ENCODE measurements at regions not wholly inside any gene's neighbourhood (a gene's known extent, or its start where the extent isn't known, plus 50 kb on each side); places are given as distances from the start of the nearest gene placed in this dataset.

DNA sequence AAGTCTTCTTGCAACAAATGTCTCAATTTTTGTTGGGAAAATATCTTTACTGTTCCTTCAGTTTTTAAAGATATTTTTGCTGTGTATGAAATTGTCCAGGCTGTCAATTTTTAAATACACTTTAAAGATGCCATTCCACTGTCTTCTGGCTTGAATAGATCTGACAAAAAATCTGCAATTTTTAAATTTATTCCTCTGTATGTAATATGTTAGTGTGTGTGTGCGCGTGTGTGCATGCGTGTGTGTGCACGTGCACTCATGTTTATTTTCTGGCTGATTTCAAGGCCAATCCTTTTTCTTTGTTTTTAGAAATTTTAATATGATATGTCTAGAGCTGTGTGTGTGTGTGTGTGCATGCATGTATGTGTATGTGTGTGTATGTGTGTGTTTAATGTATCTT lies 263.2 kb upstream of the SESN3 start:
- TF ChIP-seq, protein P1, sequence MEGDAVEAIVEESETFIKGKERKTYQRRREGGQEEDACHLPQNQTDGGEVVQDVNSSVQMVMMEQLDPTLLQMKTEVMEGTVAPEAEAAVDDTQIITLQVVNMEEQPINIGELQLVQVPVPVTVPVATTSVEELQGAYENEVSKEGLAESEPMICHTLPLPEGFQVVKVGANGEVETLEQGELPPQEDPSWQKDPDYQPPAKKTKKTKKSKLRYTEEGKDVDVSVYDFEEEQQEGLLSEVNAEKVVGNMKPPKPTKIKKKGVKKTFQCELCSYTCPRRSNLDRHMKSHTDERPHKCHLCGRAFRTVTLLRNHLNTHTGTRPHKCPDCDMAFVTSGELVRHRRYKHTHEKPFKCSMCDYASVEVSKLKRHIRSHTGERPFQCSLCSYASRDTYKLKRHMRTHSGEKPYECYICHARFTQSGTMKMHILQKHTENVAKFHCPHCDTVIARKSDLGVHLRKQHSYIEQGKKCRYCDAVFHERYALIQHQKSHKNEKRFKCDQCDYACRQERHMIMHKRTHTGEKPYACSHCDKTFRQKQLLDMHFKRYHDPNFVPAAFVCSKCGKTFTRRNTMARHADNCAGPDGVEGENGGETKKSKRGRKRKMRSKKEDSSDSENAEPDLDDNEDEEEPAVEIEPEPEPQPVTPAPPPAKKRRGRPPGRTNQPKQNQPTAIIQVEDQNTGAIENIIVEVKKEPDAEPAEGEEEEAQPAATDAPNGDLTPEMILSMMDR (conservative IDR thresholded peaks at IDR 0.05; ENCODE audit: low read depth, low read length): no peak
- TF ChIP-seq EZH2 (IDR thresholded peaks at IDR 0.05; ENCODE audit: low read length, unreplicated experiment) (no peak), EZH2phosphoT487 (IDR thresholded peaks at IDR 0.05; ENCODE audit: borderline replicate concordance, low read length) (no peak)
